OCI-LY1 (cell line): ENCODE measurements at regions not wholly inside any gene's neighbourhood (a gene's known extent, or its start where the extent isn't known, plus 50 kb on each side); places are given as distances from the start of the nearest gene placed in this dataset.

Source experiments
- H2AFZ ChIP-seq: fragments of 200-600 bp; sonication (generic), shearing (Covaris generic); 2 replicates; pipeline ENCODE4 v1.6.0; 2014; ENCODE audit warnings: antibody characterized with exemption, mild to moderate bottlenecking, low read length
- H3F3A ChIP-seq: fragments of 200-600 bp; sonication (generic), shearing (Covaris generic); 2 replicates; pipeline ENCODE4 v1.6.0; 2014; ENCODE audit warnings: mild to moderate bottlenecking, antibody characterized with exemption, low read length, moderate library complexity; ENCODE audit not compliant: insufficient read depth
- H3K27ac ChIP-seq: fragments of 200-600 bp; sonication (generic); 2 replicates; pipeline ENCODE4 v1.5.1; 2014; ENCODE audit warnings: low read length, mixed run types, mild to moderate bottlenecking, low read depth; ENCODE audit not compliant: poor library complexity, severe bottlenecking
- H3K27me3 ChIP-seq: fragments of 200-600 bp; sonication (generic); 2 replicates; pipeline ENCODE4 v1.6.0; 2014; ENCODE audit warnings: antibody characterized with exemption, mild to moderate bottlenecking, low read length, moderate library complexity; ENCODE audit not compliant: insufficient read depth
- H3K36me3 ChIP-seq: fragments of 200-600 bp; sonication (generic); 2 replicates; pipeline ENCODE4 v1.6.1; 2014; ENCODE audit warnings: mild to moderate bottlenecking, antibody characterized with exemption, low read length, moderate library complexity, mixed read lengths; ENCODE audit not compliant: insufficient read depth
- H3K4me1 ChIP-seq: fragments of 200-600 bp; sonication (generic); 2 replicates; pipeline ENCODE4 v1.5.1; 2014; ENCODE audit warnings: mild to moderate bottlenecking, low read length, moderate library complexity; ENCODE audit not compliant: insufficient read depth, severe bottlenecking
- H3K4me2 ChIP-seq: fragments of 200-600 bp; sonication (generic), shearing (Covaris generic); 2 replicates; pipeline ENCODE4 v1.6.1; 2014; ENCODE audit warnings: low read length
- H3K4me3 ChIP-seq: fragments of 200-600 bp; sonication (generic); 2 replicates; pipeline ENCODE4 v1.5.1; 2014; ENCODE audit warnings: low read length, low read depth, mild to moderate bottlenecking, mixed read lengths; ENCODE audit not compliant: poor library complexity, severe bottlenecking
- H3K79me2 ChIP-seq: fragments of 200-600 bp; shearing (Covaris generic); 2 replicates; pipeline ENCODE4 v1.6.1; 2016; ENCODE audit warnings: mixed run types, low read length, mixed read lengths; ENCODE audit not compliant: insufficient read depth
- H3K9ac ChIP-seq: fragments of 200-600 bp; sonication (generic), shearing (Covaris generic); 2 replicates; pipeline ENCODE4 v1.6.1; 2014; ENCODE audit warnings: mild to moderate bottlenecking, low read length, mixed read lengths
- H3K9me2 ChIP-seq: fragments of 200-600 bp; sonication (generic), shearing (Covaris generic); 2 replicates; pipeline ENCODE4 v1.6.1; 2014; ENCODE audit warnings: low read depth, mild to moderate bottlenecking, low read length, mixed read lengths
- H3K9me3 ChIP-seq: fragments of 200-600 bp; shearing (Covaris generic); 2 replicates; pipeline ENCODE4 v1.6.1; 2014; ENCODE audit warnings: low read length, mixed read lengths
- H4K20me1 ChIP-seq: fragments of 200-600 bp; sonication (generic), shearing (Covaris generic); 2 replicates; pipeline ENCODE4 v1.6.0; 2016; ENCODE audit warnings: mild to moderate bottlenecking, low read length; ENCODE audit not compliant: insufficient read depth
- CTCF ChIP-seq: fragments of 200-600 bp; sonication (generic), shearing (Covaris generic); IDR thresholded peaks from 2 replicates; pipeline ENCODE4 v1.5.1; 2017; ENCODE audit warnings: mild to moderate bottlenecking, antibody characterized with exemption, low read length, moderate library complexity, mixed read lengths
- EZH2 ChIP-seq: fragments of 200-600 bp; sonication (generic), shearing (Covaris generic); IDR thresholded peaks from 2 replicates; pipeline ENCODE4 v1.8.0; 2017; ENCODE audit warnings: borderline replicate concordance, mixed run types, mild to moderate bottlenecking, antibody characterized with exemption, low read length, moderate library complexity, mixed read lengths

DNA sequence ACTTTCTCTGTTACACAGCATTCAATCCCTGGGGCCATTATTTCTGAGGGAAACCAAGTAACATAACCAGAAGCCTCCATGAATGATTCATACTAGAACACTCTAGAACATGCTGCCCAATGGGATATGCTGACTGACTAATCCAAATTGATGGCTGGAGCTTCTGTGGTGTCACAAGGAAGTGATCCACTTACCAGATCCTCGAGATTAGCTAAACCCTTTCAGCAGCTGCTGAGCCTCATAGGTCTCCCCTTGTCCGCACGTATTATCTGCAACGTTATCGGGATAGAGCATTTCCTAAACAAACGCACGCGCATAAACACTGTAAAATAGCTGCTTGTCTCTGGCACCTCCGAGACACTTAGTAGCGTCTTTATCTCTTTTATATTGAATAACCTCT lies 61.2 kb upstream of the PROK2 start:
- Histone ChIP-seq H3K9me2 (no peaks in the 10 kb centered on the region), H3K4me2 (no peak overlapping the region), H3K36me3 (no peaks in the 10 kb centered on the region), H4K20me1 (no peaks in the 10 kb centered on the region), H3K79me2 (no peaks in the 10 kb centered on the region), H3K4me1 (no peaks in the 10 kb centered on the region), H3K4me3 (no peak overlapping the region), H3K27me3 (no peaks in the 10 kb centered on the region), H3K9ac (no peak overlapping the region), H2AFZ (no peak overlapping the region), H3F3A (no peaks in the 10 kb centered on the region), H3K9me3 (no peaks in the 10 kb centered on the region), H3K27ac (no peak overlapping the region)
- TF ChIP-seq CTCF: no peak
- TF ChIP-seq EZH2: no peak

DNA sequence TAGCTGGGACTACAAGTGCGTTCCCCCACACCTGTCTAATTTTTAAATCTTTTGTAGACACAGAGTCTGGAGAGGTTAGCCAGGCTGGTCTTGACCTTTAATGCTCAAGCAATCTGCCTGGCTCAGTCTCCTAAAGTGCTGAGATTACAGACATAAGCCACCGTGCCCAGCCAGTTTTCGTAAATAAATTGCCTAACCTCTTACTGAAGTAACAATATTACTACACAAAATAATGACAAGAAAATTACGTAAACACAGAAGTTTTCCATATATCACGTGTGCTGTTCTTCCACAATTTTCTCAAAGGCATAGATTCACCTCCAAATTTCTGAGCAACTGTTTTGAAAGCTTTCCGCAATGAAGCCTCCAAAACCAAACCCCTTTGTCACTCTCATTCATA lies 58.1 kb upstream of the PROK2 start:
- Histone ChIP-seq H3K27me3 (no peaks in the 10 kb centered on the region), H3K4me3 (no peak overlapping the region), H3K36me3 (no peaks in the 10 kb centered on the region), H3K79me2 (no peaks in the 10 kb centered on the region), H3K27ac (no peak overlapping the region), H3K9ac (no peak overlapping the region), H3K4me1 (no peaks in the 10 kb centered on the region), H3F3A (no peaks in the 10 kb centered on the region), H3K4me2 (no peak overlapping the region), H3K9me3 (no peaks in the 10 kb centered on the region), H4K20me1 (no peaks in the 10 kb centered on the region), H3K9me2 (no peaks in the 10 kb centered on the region), H2AFZ (no peak overlapping the region)
- TF ChIP-seq CTCF (no peak), EZH2 (no peak)

- TF ChIP-seq CTCF (no peak), EZH2 (no peak)
- Histone ChIP-seq H3K79me2 (no peaks in the 10 kb centered on the region), H3K4me3 (no peak overlapping the region), H3K9ac (no peak overlapping the region), H3K9me2 (no peaks in the 10 kb centered on the region), H3K27ac (no peak overlapping the region), H3K4me1 (no peaks in the 10 kb centered on the region), H3F3A (no peaks in the 10 kb centered on the region), H3K36me3 (no peaks in the 10 kb centered on the region), H3K9me3 (no peaks in the 10 kb centered on the region), H2AFZ (no peak overlapping the region), H4K20me1 (no peaks in the 10 kb centered on the region), H3K4me2 (no peak overlapping the region), H3K27me3 (no peaks in the 10 kb centered on the region)
Observed at GRCh38 chr3:71838406-71838805, 53.5 kb upstream of the PROK2 start.
